Colonic mucosa (tissue), 4 donors: ENCODE measurements at regions not wholly inside any gene's neighbourhood (a gene's known extent, or its start where the extent isn't known, plus 50 kb on each side); places are given as distances from the start of the nearest gene placed in this dataset.
"Not testable (repeated sequence)": the region's sequence is repeated elsewhere in the genome, so short reads cannot be mapped to it uniquely, and the experiment has no call there.

Source experiments
- DNase-seq: peaks from one replicate; pipeline ENCODE4 v3.0.0-alpha.2; 2020
- H3K27ac ChIP-seq: fragments of 200-600 bp; one replicate; pipeline ENCODE4 v1.8.0; 2021
- H3K27me3 ChIP-seq: fragments of 200-600 bp; one replicate; pipeline ENCODE4 v1.8.0; 2021
- H3K36me3 ChIP-seq: fragments of 200-600 bp; one replicate; pipeline ENCODE4 v1.8.0; 2021
- H3K4me1 ChIP-seq: fragments of 200-600 bp; one replicate; pipeline ENCODE4 v1.8.0; 2021; ENCODE audit warnings: mild to moderate bottlenecking
- H3K4me3 ChIP-seq: fragments of 200-600 bp; one replicate; pipeline ENCODE4 v1.8.0; 2021
- H3K9ac ChIP-seq, 2 donors: one replicate each; pipeline ENCODE4 v1.7.0; 2013; ENCODE audit warnings: control low read depth in 2 of 2, low read depth in 2 of 2, low read length in 2 of 2
- H3K9me3 ChIP-seq: fragments of 200-600 bp; one replicate; pipeline ENCODE4 v1.8.0; 2021
- CTCF ChIP-seq: fragments of 200-600 bp; IDR thresholded peaks from one replicate; pipeline ENCODE4 v1.8.0; 2022; ENCODE audit warnings: antibody characterized with exemption, mild to moderate bottlenecking
- intact Hi-C: fragments of 100-400 bp; cut with DNase I; formaldehyde crosslinking; loops from one replicate; pipeline ENCODE4 v1.14.1; 2022
- donor health status: healthy.
- donor health status: DM: no; HTN: no; CAD: no.
- donor health status: DM: no; HTN: no; CAD: no.

DNA sequence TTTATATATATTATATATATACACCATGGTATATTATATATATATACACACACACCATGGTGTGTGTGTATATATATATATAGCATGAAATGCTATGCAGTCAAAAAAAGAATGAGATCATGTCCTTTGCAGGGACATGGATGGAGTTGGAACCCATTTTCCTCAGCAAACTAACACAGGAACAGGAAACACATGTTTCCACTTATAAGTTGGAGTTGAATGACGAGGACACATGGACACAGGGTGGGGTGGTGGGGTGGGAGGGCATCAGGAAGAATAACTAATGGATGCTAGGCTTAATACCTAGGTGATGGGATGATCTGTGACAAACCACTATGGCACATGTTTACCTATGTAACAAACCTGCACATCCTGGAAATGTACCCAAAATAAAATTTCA, 293.6 kb upstream of the NDST3 start:
- Histone ChIP-seq H3K9ac (no peak overlapping the region), H3K9me3 (no peaks in the 10 kb centered on the region), H3K4me1 (no peaks in the 10 kb centered on the region), H3K36me3 (no peaks in the 10 kb centered on the region), H3K4me3 (no peak overlapping the region), H3K27ac (no peak overlapping the region), H3K27me3 (no peaks in the 10 kb centered on the region)
- no peak for DNase-seq
- TF ChIP-seq CTCF = no peak
- intact Hi-C loops = no loop called here

DNA sequence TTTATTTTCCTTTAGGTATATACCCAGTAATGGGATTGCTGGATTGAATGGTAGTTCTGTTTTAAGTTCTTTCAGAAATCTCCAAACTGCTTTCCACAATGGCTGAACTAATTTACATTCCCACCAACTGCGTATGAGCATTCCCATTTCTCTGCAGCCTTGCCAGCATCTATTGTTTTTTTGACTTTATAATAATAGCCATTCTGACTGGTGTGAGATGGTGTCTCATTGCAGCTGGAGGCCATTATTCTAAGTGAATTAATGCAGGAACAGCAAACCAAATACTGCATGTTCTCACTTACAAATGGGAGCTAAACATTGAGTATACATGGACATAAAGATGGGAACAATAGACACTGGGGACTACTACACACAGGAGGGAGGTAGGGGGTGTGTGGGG, 288.9 kb upstream of the NDST3 start:
- H3K4me1 ChIP-seq, H3K9me3 ChIP-seq, H3K4me3 ChIP-seq, DNase-seq, H3K27me3 ChIP-seq, H3K36me3 ChIP-seq, H3K27ac ChIP-seq, H3K9ac ChIP-seq, intact Hi-C loops: not testable (repeated sequence)

DNA sequence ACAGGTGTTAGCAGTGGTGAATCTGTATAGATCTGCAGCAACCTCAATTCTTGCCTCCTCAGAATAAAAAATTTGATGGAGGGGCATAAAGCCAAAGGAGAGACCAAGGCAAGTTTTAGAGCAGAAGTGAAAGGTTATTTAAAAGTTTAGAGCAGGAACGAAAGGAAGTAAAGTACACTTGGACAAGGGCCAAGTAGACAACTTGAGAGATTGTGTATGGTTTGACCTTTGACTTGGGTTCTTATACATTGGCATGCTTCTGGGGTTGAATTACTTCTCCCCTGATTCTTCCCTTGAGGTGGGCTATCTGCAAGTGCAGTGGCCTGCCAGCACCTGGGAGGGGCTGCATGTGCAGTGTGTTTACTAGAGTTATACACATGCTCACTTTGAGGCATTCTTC, 278.8 kb upstream of the NDST3 start:
- H3K9ac ChIP-seq = no peak overlapping the region
- no peaks in the 10 kb centered on the region for H3K4me1 ChIP-seq
- H3K9me3 ChIP-seq = no peaks in the 10 kb centered on the region
- no peak overlapping the region for H3K4me3 ChIP-seq
- intact Hi-C loops = no loop called here
- H3K36me3 ChIP-seq = no peaks in the 10 kb centered on the region
- no peaks in the 10 kb centered on the region for H3K27me3 ChIP-seq
- DNase-seq = no peak
- no peak overlapping the region for H3K27ac ChIP-seq
- TF ChIP-seq CTCF = no peak

DNA sequence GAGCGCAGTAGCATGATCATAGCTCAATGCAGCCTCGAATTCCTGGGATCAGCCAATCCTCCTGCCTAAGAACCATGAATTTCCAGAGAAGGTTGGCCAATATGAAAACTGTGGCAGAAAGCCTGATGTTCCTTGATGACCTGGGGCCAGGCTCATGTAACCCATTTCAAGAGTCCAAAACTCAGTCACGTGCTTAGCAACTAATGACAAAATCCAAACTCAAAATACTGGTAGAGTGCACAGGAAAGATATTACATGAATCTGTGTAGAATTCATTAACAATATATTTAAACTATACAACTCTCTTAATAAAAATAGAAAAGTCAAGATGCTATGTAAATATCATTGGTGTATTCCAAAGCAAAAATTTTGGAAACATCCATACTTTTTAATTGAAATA, 265.7 kb upstream of the NDST3 start:
- no peaks in the 10 kb centered on the region for H3K36me3 ChIP-seq
- intact Hi-C loops = no loop called here
- H3K9me3 ChIP-seq = no peaks in the 10 kb centered on the region
- no peak overlapping the region for H3K9ac ChIP-seq
- no peaks in the 10 kb centered on the region for H3K27me3 ChIP-seq
- no peak overlapping the region for H3K4me3 ChIP-seq
- H3K27ac ChIP-seq = no peak overlapping the region
- no peak for TF ChIP-seq CTCF
- no peaks in the 10 kb centered on the region for H3K4me1 ChIP-seq
- DNase-seq = no peak

DNA sequence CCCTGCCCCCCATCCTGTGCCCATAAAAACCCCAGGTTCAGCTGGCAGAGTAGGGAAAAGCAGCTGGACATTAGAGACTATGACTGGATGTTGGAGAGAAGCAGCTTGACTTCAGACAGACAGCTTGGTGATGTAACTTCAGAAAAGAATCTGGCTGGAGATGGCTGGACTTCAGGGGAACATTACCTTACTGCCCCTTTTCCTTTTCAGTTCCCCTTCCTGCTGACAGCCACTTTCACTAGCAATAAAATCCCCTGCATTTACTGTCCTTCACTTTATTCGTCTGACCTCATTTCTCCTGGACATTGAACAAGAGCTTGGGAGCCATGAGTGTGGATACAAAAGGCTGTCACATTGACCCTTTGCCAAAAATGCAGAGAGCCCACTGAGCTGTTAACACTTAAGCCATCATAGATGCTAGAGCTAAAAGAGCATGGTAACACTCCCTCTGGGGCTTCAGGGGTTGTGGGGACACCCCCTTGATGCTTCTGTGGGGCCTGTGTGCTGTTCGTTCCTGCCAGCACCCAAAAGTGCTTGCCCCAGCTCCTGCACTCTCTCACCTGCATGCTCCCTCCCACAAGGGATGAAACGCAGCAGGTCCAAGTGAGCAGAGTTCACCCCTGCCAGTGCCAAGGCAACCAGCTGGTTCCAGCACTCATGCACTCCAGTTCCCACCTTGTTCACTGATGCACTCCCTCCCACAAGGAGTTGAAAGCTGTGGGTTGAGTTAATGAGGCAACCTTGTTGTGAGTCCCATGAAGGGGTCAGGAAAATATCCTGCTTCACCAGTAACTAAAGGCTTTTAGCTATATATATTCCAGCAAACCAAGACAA, 263.8 kb upstream of the NDST3 start:
- no peak for TF ChIP-seq CTCF
- H3K9ac ChIP-seq = no peak overlapping the region
- no peak for DNase-seq
- H3K27me3 ChIP-seq = no peaks in the 10 kb centered on the region
- H3K4me1 ChIP-seq = no peaks in the 10 kb centered on the region
- no peaks in the 10 kb centered on the region for H3K36me3 ChIP-seq
- no peaks in the 10 kb centered on the region for H3K9me3 ChIP-seq
- H3K4me3 ChIP-seq = no peak overlapping the region
- H3K27ac ChIP-seq = no peak overlapping the region
- intact Hi-C loops = no loop called here

- H3K27ac ChIP-seq = no peak overlapping the region
- no peaks in the 10 kb centered on the region for H3K27me3 ChIP-seq
- TF ChIP-seq CTCF = no peak
- H3K36me3 ChIP-seq = no peaks in the 10 kb centered on the region
- H3K4me3 ChIP-seq = no peak overlapping the region
- no peak for DNase-seq
- no peak overlapping the region for H3K9ac ChIP-seq
- no peaks in the 10 kb centered on the region for H3K9me3 ChIP-seq
- H3K4me1 ChIP-seq = no peaks in the 10 kb centered on the region
- intact Hi-C loops = no loop called here
Measured at GRCh38 chr4:117771647-117772337, 262.5 kb upstream of the NDST3 start.
